K562 (cell line): ENCODE measurements at regions not wholly inside any gene's neighbourhood (a gene's known extent, or its start where the extent isn't known, plus 50 kb on each side); places are given as distances from the start of the nearest gene placed in this dataset.

Source experiments
- BDP1 ChIP-seq: IDR thresholded peaks from 3 replicates; pipeline ENCODE4 v1.6.1; 2011; ENCODE audit not compliant: insufficient read length, insufficient read depth
- ELK1 ChIP-seq: sonication (generic); formaldehyde crosslinking; IDR thresholded peaks from 2 replicates; pipeline ENCODE4 v1.8.1; 2022; ENCODE audit warnings: missing genetic modification reagents
- HSF4 ChIP-seq: fragments of 250-450 bp; sonication (Bioruptor Pico); IDR thresholded peaks from 2 replicates; pipeline ENCODE4 v2.1.2; 2022; ENCODE audit warnings: mild to moderate bottlenecking, moderate library complexity, borderline replicate concordance
- MYC ChIP-seq, 2 experiments: fragments of 250-450 bp in 1 of 2; sonication (Bioruptor Pico) in 1 of 2; IDR thresholded peaks; 2 replicates each; pipeline versions ENCODE4 v1.5.1 to v1.6.1; 2012 to 2021; ENCODE audit warnings: low read depth in 2 of 2, borderline replicate concordance in 1 of 2, improper control_type of control experiment in 1 of 2, low read length in 1 of 2, mild to moderate bottlenecking in 1 of 2, moderate library complexity in 1 of 2
- NELFE ChIP-seq: IDR thresholded peaks from 2 replicates; pipeline ENCODE4 v1.6.1; 2011; ENCODE audit warnings: mild to moderate bottlenecking; ENCODE audit not compliant: insufficient read depth, insufficient read length
- SAFB2 ChIP-seq: fragments of 200-400 bp; formaldehyde crosslinking; IDR thresholded peaks from 2 replicates; pipeline ENCODE4 v1.6.1; 2018; ENCODE audit warnings: borderline replicate concordance, low read length, low read depth, moderate library complexity; ENCODE audit not compliant: severe bottlenecking
- THAP12 ChIP-seq: fragments of 250-450 bp; sonication (Bioruptor Pico); IDR thresholded peaks from 2 replicates; pipeline ENCODE4 v1.9.0; 2021; ENCODE audit warnings: mild to moderate bottlenecking, inconsistent platforms
- TF ChIP-seq, protein P1 (sequence below): fragments of 250-450 bp; sonication (Bioruptor Pico); IDR thresholded peaks from 2 replicates; pipeline ENCODE4 v1.4.0; 2020; ENCODE audit warnings: mild to moderate bottlenecking, moderate library complexity, borderline replicate concordance

DNA sequence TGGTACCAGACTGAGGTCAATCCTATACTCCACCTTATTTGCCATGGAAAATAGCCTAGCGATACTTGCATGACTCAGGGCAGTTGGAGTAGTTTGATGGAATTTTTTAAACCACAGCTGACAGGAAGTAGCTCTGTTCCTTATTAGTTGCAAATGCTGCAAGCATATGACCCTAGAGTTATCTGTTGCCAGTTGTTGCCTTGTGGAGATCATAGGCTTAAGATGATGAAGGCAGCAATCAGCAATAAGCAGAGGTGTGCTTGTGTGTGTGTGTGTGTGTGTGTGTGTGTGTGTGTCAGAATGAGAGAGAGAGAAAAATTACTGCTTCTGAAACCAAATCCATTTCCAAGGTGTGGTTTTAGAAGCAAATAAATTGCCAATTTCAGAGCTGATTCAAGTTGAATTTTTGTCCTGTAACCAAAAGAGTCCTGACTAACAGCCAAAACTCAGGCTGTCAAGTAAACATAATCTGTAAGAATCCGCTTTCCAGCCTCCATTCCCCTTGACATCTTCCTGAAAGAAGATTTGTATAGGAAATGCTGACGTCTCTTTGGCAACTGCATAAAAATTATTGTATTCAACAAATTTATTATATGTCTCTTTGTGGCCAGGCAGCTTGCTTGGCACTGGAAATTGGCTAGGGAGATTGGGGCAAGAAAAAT, 141.2 kb downstream of the SERPINI1 start (continued):
- TF ChIP-seq THAP12 (CRISPR knock-in tag) (no peak), SAFB2 (no peak), MYC (IDR thresholded peaks at IDR 0.05; ENCODE audit: low read depth, low read length) (no peak), MYC (CRISPR knock-in tag; IDR thresholded peaks at IDR 0.05; ENCODE audit: borderline replicate concordance, low read depth) (no peak), BDP1 (no peak), NELFE (no peak), HSF4 (CRISPR knock-in tag) (no peak), ELK1 (CRISPR knock-in tag) (no peak)
- TF ChIP-seq, protein P1, sequence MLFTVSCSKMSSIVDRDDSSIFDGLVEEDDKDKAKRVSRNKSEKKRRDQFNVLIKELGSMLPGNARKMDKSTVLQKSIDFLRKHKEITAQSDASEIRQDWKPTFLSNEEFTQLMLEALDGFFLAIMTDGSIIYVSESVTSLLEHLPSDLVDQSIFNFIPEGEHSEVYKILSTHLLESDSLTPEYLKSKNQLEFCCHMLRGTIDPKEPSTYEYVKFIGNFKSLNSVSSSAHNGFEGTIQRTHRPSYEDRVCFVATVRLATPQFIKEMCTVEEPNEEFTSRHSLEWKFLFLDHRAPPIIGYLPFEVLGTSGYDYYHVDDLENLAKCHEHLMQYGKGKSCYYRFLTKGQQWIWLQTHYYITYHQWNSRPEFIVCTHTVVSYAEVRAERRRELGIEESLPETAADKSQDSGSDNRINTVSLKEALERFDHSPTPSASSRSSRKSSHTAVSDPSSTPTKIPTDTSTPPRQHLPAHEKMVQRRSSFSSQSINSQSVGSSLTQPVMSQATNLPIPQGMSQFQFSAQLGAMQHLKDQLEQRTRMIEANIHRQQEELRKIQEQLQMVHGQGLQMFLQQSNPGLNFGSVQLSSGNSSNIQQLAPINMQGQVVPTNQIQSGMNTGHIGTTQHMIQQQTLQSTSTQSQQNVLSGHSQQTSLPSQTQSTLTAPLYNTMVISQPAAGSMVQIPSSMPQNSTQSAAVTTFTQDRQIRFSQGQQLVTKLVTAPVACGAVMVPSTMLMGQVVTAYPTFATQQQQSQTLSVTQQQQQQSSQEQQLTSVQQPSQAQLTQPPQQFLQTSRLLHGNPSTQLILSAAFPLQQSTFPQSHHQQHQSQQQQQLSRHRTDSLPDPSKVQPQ = no peak
